ENCODE measurements at regions not wholly inside any gene's neighbourhood (a gene's known extent, or its start where the extent isn't known, plus 50 kb on each side); places are given as distances from the start of the nearest gene placed in this dataset.
A peak's percentile ranks its signal among the peaks of the same experiment; 100 is the strongest.

DNA sequence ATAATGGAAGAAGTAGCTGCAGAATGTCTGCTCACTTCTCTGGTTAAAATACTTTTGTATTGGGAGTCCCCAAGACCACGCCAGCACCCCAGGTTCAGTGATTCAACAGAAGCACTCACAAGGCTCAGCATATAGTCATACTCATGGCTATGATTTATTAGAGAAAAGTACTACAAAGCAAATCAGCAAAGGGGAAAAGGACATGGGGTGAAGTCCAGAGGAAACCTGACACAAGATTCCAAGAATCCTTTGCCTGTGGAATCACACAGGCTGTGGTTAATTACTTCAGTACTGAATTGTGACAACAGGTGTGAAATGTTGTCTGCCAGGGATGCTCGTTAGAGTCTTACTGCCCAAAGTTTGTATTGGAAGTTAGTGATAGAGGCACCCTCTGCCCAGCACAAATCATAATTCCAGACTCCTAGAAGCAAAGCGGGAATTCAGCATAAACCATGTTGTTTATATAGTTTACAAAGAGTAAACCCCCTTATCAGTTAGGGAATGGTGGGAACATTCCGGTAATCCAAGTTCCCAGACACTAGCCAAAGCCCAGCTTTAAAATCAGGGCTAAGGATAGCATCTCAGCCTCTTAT, 79.4 kb downstream of the HYCC1 start:
- ATAC-seq (no peak), DNase-seq (ENCODE audit: low spot score) (no peak)
- H3K9me3 Mint-ChIP-seq = no peaks in the 10 kb centered on the region
- no peak overlapping the region for H3K27ac Mint-ChIP-seq
- no peaks in the 10 kb centered on the region for H3K4me1 Mint-ChIP-seq (ENCODE audit: low read depth in 2 of 2)
- no peak overlapping the region for H3K4me3 Mint-ChIP-seq
- H3K36me3 Mint-ChIP-seq = no peaks in the 10 kb centered on the region
- peaks cover 7 to 15% of the 10 kb centered on the region in 2 donors for H3K27me3 Mint-ChIP-seq

DNA sequence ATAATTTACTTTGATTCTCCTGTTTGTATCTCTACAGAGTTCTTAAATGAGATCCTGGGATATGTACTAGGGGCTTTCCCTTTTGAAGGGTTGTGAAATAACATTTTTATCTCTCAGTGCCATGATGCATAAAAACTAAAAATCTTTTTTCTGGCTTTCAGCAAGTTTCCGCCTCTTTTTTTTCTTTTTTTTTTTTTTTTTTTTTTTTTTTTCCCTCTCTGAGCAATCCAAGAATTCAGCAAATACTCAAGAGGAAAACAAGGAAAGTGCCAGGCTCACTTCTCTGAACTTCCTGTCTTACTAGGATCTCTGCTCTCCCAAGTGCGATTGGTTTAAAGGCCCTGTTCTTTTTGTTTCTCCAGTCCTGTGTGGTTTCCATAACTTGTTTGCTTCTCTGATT, 79.9 kb downstream of the HYCC1 start:
- H3K27ac Mint-ChIP-seq = no peak overlapping the region
- H3K4me3 Mint-ChIP-seq = no peak overlapping the region
- no peak for ATAC-seq
- no peaks in the 10 kb centered on the region for H3K9me3 Mint-ChIP-seq
- H3K27me3 Mint-ChIP-seq = peaks cover 7 to 15% of the 10 kb centered on the region in 2 donors
- H3K4me1 Mint-ChIP-seq (ENCODE audit: low read depth in 2 of 2) = no peaks in the 10 kb centered on the region
- DNase-seq (ENCODE audit: low spot score) = no peak
- H3K36me3 Mint-ChIP-seq = no peaks in the 10 kb centered on the region

DNA sequence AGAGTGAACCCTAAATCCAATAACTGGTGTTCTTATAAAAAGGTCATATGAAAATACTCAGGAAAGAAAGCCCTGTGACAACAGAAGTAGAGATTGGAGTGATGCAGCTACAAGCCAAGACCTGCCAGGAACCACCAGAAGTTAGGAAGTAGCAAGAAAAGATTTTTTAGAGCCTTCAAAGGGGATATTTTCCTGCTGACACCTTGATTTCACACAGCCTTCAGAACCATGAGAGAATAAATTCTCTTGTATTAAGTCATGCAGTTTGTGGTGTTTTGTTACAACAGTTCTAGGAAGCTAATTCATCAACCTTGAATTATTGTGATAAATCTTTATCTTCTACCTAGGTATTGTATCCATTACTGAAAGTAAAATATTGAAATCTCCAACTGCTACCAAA, 81.0 kb downstream of the HYCC1 start:
- ATAC-seq (no peak), DNase-seq (ENCODE audit: low spot score) (no peak)
- Mint-ChIP-seq H3K4me1 (ENCODE audit: low read depth in 2 of 2) (no peaks in the 10 kb centered on the region), H3K27me3 (peaks cover 7 to 15% of the 10 kb centered on the region in 2 donors), H3K4me3 (no peak overlapping the region), H3K9me3 (no peaks in the 10 kb centered on the region), H3K36me3 (no peaks in the 10 kb centered on the region), H3K27ac (no peak overlapping the region)

DNA sequence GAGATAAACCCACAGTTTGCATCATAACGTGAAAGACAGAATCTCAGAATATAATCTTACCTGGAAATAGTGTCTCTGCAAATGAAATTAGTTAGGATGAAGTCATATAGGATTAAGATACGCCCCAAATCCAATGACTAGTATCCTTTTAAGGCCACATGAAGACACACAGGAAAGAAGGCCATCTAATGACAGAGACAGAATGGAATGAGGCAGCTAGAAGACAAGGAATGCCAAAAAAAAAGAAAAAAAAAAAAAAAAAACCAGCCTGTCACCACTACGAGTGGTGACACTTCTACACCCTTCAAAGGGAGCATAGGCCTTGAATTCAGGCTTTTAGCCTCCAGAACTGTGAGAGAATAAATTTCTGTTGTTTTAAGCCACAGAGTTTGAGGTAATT, 82.9 kb downstream of the HYCC1 start:
- no peaks in the 10 kb centered on the region for H3K4me1 Mint-ChIP-seq (ENCODE audit: low read depth in 2 of 2)
- ATAC-seq = no peak
- H3K9me3 Mint-ChIP-seq = peaks cover 3% of the 10 kb centered on the region
- H3K36me3 Mint-ChIP-seq = no peaks in the 10 kb centered on the region
- no peak overlapping the region for H3K27ac Mint-ChIP-seq
- H3K27me3 Mint-ChIP-seq = peaks cover 7 to 17% of the 10 kb centered on the region in 2 donors
- DNase-seq (ENCODE audit: low spot score) = no peak
- H3K4me3 Mint-ChIP-seq = no peak overlapping the region

DNA sequence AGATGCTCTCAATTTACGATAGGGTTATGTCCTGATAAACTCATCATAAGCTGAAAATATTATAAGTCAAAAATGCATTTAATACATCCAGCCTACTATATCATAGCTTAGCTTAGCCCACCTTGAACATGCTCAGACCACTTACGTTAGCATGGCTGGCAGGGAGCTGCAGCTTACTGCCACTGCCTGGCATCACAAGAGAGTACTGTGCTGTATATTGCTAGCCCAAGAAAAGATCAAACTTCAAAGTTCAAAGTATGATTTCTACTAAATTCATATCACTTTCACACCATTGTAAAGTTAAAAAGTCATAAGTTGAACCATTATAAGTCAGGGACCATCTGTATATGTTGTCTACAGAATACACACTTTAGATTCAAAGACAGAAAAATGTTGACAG, 91.6 kb downstream of the HYCC1 start:
- Mint-ChIP-seq H3K9me3 (peaks cover 3% of the 10 kb centered on the region), H3K27ac (no peak overlapping the region), H3K27me3 (peaks cover 4 to 8% of the 10 kb centered on the region in 2 donors), H3K4me3 (no peak overlapping the region), H3K36me3 (no peaks in the 10 kb centered on the region), H3K4me1 (ENCODE audit: low read depth in 2 of 2) (no peaks in the 10 kb centered on the region)
- no peak for DNase-seq (ENCODE audit: low spot score)
- ATAC-seq = no peak

DNA sequence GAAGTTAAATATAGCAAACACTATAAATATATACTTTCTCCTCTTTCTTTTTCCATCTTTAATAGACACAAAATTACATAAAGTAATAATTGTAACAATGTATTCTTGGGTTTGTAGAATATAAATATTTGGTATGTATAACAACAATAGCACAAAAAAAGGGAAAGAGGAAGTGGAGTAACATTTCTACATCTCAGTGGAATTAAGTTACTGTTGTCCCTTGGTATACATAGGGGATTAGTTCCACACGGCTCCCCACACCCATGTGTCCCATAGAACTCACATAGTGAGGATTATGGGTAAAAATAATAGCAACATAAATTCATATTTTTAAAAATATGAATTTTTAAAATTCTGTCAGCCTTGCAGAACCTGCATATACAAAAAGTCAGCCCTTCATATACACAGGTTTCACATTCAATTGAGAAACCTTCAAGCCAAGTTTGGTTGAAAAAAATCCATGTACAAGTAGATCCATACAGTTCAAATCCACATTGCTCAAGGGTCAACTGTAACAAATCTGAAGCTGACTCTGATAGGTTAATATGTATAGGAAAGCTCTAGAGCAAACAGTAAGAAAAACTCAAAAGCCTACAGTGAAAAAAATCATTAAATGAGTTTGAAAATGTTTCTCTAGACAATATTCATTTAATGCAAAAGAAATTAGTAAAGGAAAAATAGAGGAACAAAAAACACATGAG, 92.4 kb downstream of the HYCC1 start:
- peaks cover 3% of the 10 kb centered on the region for H3K9me3 Mint-ChIP-seq
- no peaks in the 10 kb centered on the region for H3K36me3 Mint-ChIP-seq
- H3K27me3 Mint-ChIP-seq = peaks cover 4 to 8% of the 10 kb centered on the region in 2 donors
- ATAC-seq = no peak
- no peak for DNase-seq (ENCODE audit: low spot score)
- H3K4me3 Mint-ChIP-seq = no peak overlapping the region
- H3K27ac Mint-ChIP-seq = no peak overlapping the region
- no peaks in the 10 kb centered on the region for H3K4me1 Mint-ChIP-seq (ENCODE audit: low read depth in 2 of 2)

DNA sequence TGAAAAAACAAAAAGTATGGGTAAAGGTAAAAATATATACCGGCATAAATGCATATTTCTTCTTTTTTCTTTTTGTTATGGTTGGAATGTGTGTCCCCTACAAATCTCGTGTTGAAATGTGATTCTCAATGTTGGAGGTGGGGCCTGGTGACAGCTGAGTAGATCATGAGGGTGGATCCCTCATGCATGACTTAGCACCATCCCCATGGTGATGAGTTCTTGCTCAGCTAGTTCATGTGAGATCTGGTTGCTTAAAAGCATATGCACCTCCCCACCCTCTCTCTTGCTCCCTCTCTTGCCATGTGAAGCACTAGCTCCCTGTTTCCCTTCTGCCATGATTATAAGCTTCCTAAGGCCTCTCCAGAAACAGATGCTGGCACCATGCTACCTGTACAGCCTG, 93.3 kb downstream of the HYCC1 start:
- H3K9me3 Mint-ChIP-seq = no peaks in the 10 kb centered on the region
- DNase-seq (ENCODE audit: low spot score) = no peak
- H3K4me3 Mint-ChIP-seq = no peak overlapping the region
- no peak overlapping the region for H3K27ac Mint-ChIP-seq
- peaks cover 2 to 8% of the 10 kb centered on the region in 2 donors for H3K27me3 Mint-ChIP-seq
- no peaks in the 10 kb centered on the region for H3K36me3 Mint-ChIP-seq
- no peaks in the 10 kb centered on the region for H3K4me1 Mint-ChIP-seq (ENCODE audit: low read depth in 2 of 2)
- no peak for ATAC-seq

DNA sequence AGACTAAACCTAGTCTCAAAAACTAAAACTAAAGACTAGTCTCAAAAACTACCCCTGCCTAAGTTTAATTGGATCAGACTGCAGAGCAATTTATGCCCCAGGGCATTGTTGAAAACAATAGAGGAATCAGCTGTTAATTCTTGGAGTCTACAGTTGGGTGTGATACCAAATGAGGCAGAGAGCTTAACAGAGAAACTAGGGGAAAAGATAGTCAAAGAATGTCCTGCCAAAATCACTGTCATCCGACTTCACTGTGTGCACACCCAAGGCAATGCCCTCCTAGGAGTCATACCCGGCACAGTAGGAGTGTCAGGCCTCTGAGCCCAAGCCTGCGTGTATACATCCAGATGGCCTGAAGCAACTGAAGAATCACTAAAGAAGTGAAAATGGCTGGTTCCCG, 90.5 kb upstream of the TOMM7 start:
- Mint-ChIP-seq H3K27me3 (no peaks in the 10 kb centered on the region), H3K4me3 (no peak overlapping the region), H3K4me1 (ENCODE audit: low read depth in 2 of 2) (no peaks in the 10 kb centered on the region), H3K27ac (no peak overlapping the region), H3K36me3 (no peaks in the 10 kb centered on the region), H3K9me3 (no peaks in the 10 kb centered on the region)
- no peak for DNase-seq (ENCODE audit: low spot score)
- no peak for ATAC-seq

DNA sequence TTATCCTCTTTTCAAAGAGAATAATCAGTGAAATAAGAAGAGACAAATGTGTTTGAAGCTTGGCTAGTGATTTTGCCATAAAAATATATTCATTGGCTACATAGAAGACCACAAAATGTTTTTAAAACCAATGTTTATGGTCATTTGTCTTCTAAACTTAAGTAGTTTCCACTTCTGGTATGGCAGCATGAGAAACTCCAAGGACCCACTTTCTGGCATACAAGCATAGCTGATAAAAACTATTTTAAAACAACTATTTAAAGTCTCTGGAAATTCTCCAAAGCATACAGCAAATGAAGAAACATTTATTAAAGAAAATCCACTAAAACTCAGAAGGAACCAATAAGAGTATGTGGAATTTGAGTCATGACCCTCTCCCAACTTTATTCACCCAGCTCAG, 89.2 kb upstream of the TOMM7 start:
- no peak for ATAC-seq
- H3K27ac Mint-ChIP-seq = no peak overlapping the region
- DNase-seq (ENCODE audit: low spot score) = no peak
- no peaks in the 10 kb centered on the region for H3K4me1 Mint-ChIP-seq (ENCODE audit: low read depth in 2 of 2)
- no peaks in the 10 kb centered on the region for H3K27me3 Mint-ChIP-seq
- no peak overlapping the region for H3K4me3 Mint-ChIP-seq
- no peaks in the 10 kb centered on the region for H3K9me3 Mint-ChIP-seq
- H3K36me3 Mint-ChIP-seq = no peaks in the 10 kb centered on the region

DNA sequence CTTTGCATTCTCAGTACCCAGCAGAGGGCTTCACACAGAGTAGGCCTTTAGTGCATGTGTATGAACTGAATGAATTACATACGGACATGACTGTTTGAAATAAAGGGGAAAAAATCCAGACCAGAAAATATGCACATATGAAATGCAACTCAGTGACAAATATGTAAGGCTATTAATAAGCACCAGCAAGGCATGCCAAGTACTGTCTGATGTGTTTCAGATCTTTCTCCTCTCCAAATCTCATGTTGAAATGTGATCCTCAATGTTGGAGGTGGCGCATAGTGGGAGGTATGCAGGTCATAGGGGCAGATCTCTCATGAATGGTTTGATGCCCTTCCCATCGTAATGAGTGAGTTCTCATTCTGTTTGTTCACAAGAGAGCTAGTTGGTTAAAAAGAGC, 87.3 kb upstream of the TOMM7 start:
- no peaks in the 10 kb centered on the region for H3K4me1 Mint-ChIP-seq (ENCODE audit: low read depth in 2 of 2)
- no peak overlapping the region for H3K4me3 Mint-ChIP-seq
- ATAC-seq (no peak), DNase-seq (ENCODE audit: low spot score) (no peak)
- H3K27me3 Mint-ChIP-seq = no peaks in the 10 kb centered on the region
- H3K9me3 Mint-ChIP-seq = no peaks in the 10 kb centered on the region
- no peaks in the 10 kb centered on the region for H3K36me3 Mint-ChIP-seq
- no peak overlapping the region for H3K27ac Mint-ChIP-seq

DNA sequence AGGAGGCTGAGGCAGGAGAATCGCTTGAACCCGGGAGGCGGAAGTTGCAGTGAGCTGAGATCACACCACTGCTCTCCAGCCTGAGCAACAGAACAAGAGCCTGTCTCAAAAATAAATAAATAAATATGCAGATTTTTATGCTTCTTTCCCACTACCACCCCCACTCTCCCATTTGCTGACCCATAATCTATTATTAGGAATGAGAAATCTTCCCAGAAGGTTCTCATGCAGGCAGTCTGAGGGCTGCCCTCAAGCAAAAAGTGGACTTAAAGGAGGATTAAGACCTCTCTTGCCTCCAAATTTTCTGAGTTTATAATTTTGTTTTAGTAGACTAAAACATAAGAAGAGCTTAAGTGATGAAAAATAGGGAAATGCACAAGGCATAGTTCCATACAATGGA, 85.2 kb upstream of the TOMM7 start:
- Mint-ChIP-seq H3K4me3 (no peak overlapping the region), H3K27me3 (no peaks in the 10 kb centered on the region), H3K27ac (no peak overlapping the region), H3K36me3 (no peaks in the 10 kb centered on the region), H3K9me3 (no peaks in the 10 kb centered on the region), H3K4me1 (ENCODE audit: low read depth in 2 of 2) (no peaks in the 10 kb centered on the region)
- ATAC-seq (no peak), DNase-seq (ENCODE audit: low spot score) (no peak)

DNA sequence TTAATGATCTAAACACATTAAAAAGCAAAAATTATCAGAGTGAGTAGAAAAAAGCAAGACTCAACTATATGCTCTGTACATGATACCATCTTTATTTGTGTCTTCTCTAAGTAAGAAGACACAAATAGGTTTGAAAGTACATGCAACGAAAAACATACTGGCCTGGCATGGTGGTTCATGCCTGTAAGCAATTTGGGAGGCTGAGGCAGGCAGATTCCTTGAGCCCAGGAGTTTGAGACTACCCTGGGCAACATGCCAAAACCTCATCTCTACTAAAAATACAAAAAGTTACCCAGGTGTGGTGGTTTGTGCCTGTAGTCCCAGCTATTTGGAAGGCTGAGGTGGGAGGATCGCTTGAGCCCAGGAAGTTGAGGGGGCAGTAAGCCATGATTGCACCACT, 78.1 kb upstream of the TOMM7 start:
- Mint-ChIP-seq H3K9me3 (no peaks in the 10 kb centered on the region), H3K36me3 (no peaks in the 10 kb centered on the region), H3K27me3 (peaks cover 8 to 12% of the 10 kb centered on the region in 2 donors), H3K27ac (no peak overlapping the region), H3K4me3 (no peak overlapping the region), H3K4me1 (ENCODE audit: low read depth in 2 of 2) (peaks cover 7 to 8% of the 10 kb centered on the region in 2 donors)
- ATAC-seq (no peak), DNase-seq (ENCODE audit: low spot score) (no peak)

DNA sequence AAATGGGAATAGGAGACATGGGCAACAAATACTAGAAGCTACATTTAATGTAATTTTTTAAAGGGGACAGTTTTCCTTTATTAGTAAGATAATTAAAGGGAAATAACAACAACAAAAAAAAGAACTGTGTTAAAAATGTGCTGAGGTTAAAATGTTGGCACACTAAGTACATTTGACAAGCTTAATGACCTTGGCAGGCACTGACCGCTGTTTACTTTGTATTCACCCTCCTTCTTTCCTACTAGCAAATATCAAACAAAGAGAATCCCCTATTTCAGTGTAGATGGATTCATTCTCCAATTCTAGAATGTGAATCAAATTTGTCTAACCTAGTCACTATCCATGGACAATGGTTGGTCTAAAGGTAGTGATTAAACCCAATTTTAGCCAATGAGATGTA, 77.5 kb upstream of the TOMM7 start:
- no peak for ATAC-seq
- peaks cover 15 to 18% of the 10 kb centered on the region in 2 donors for H3K27me3 Mint-ChIP-seq
- no peaks in the 10 kb centered on the region for H3K36me3 Mint-ChIP-seq
- no peak overlapping the region for H3K4me3 Mint-ChIP-seq
- peaks cover 7 to 8% of the 10 kb centered on the region in 2 donors for H3K4me1 Mint-ChIP-seq (ENCODE audit: low read depth in 2 of 2)
- no peak for DNase-seq (ENCODE audit: low spot score)
- H3K27ac Mint-ChIP-seq = no peak overlapping the region
- no peaks in the 10 kb centered on the region for H3K9me3 Mint-ChIP-seq

DNA sequence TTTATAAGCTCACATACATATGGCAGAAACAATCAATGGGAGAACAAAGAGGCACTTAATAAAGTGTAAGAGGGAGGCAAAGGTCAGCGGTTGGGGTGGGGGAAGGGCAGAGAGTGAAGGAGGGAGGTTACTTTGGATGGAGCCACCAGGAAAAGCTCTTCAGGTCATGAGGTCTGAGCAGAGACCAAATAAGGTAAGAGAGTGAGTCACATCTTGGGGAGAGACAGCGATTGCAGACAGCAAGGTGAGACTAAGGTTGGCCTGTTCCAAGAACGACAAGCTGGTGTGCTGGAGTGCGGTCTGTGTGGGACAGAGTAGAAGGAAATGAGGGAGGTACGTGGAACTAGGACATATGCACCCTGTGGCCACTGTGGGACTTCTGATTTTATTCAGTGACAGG, 74.3 kb upstream of the TOMM7 start:
- Mint-ChIP-seq H3K27me3 (peaks cover 23 to 28% of the 10 kb centered on the region in 2 donors), H3K9me3 (no peaks in the 10 kb centered on the region), H3K4me3 (no peak overlapping the region), H3K27ac (peak overlapping the region in 1 of 2 donors; percentile 47), H3K36me3 (no peaks in the 10 kb centered on the region), H3K4me1 (ENCODE audit: low read depth in 2 of 2) (peaks cover 7 to 12% of the 10 kb centered on the region in 2 donors)
- DNase-seq (ENCODE audit: low spot score) (no peak), ATAC-seq (peak; percentile 52 to 54)

DNA sequence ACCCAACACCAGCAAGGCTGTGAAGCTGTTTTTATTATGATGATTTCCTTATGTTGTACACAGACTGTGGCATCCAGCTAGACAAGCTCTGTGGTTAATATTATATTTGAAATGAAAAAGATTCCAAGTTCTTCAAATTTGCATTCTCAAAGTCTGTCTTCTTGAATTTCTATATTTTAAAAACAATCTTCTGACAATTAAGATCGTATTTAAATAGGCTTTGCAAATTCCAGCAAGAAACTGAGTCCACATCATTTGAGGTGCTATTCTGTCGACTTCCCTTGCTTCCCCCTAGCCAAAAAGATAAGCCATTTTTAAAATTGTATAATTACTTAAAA, 73.1 kb upstream of the TOMM7 start:
- H3K4me1 Mint-ChIP-seq (ENCODE audit: low read depth in 2 of 2) = peaks cover 7 to 12% of the 10 kb centered on the region in 2 donors
- H3K9me3 Mint-ChIP-seq = no peaks in the 10 kb centered on the region
- ATAC-seq = no peak
- no peaks in the 10 kb centered on the region for H3K36me3 Mint-ChIP-seq
- DNase-seq (ENCODE audit: low spot score) = no peak
- no peak overlapping the region for H3K4me3 Mint-ChIP-seq
- H3K27ac Mint-ChIP-seq = no peak overlapping the region
- H3K27me3 Mint-ChIP-seq = peaks cover 23 to 27% of the 10 kb centered on the region in 2 donors

Measured in natural killer cell treated with Interleukin-12 subunit alpha and Interleukin-12 subunit beta and Interleukin-15 and Interleukin-18, amount 100 ng/mL, for 72 hours (primary cell).